ENCODE measurements at regions not wholly inside any gene's neighbourhood (a gene's known extent, or its start where the extent isn't known, plus 50 kb on each side); places are given as distances from the start of the nearest gene placed in this dataset.

GRCh38 chr7:94178230-94178629 lies 174.1 kb upstream of the BET1 start:
- no peak for TF ChIP-seq CTCF (IDR thresholded peaks at IDR 0.05)
- no peak for TF ChIP-seq POLR2A (IDR thresholded peaks at IDR 0.05)
